ENCODE measurements at regions not wholly inside any gene's neighbourhood (a gene's known extent, or its start where the extent isn't known, plus 50 kb on each side); places are given as distances from the start of the nearest gene placed in this dataset.

GRCh38 chr2:176446718-176447414 is 177.6 kb downstream of the MTX2 start:
- no peak overlapping the region for H3K4me3 ChIP-seq (ENCODE audit: low read depth, low read length)
- TF ChIP-seq, protein P1, sequence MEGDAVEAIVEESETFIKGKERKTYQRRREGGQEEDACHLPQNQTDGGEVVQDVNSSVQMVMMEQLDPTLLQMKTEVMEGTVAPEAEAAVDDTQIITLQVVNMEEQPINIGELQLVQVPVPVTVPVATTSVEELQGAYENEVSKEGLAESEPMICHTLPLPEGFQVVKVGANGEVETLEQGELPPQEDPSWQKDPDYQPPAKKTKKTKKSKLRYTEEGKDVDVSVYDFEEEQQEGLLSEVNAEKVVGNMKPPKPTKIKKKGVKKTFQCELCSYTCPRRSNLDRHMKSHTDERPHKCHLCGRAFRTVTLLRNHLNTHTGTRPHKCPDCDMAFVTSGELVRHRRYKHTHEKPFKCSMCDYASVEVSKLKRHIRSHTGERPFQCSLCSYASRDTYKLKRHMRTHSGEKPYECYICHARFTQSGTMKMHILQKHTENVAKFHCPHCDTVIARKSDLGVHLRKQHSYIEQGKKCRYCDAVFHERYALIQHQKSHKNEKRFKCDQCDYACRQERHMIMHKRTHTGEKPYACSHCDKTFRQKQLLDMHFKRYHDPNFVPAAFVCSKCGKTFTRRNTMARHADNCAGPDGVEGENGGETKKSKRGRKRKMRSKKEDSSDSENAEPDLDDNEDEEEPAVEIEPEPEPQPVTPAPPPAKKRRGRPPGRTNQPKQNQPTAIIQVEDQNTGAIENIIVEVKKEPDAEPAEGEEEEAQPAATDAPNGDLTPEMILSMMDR (IDR thresholded peaks at IDR 0.05; ENCODE audit: borderline replicate concordance, insufficient read depth, low read depth, low read length) = no peak

GRCh38 chr2:176447616-176448015 is 178.4 kb downstream of the MTX2 start:
- TF ChIP-seq, protein P1 (IDR thresholded peaks at IDR 0.05; ENCODE audit: borderline replicate concordance, insufficient read depth, low read depth, low read length) = no peak
- no peak overlapping the region for H3K4me3 ChIP-seq (ENCODE audit: low read depth, low read length)

DNA sequence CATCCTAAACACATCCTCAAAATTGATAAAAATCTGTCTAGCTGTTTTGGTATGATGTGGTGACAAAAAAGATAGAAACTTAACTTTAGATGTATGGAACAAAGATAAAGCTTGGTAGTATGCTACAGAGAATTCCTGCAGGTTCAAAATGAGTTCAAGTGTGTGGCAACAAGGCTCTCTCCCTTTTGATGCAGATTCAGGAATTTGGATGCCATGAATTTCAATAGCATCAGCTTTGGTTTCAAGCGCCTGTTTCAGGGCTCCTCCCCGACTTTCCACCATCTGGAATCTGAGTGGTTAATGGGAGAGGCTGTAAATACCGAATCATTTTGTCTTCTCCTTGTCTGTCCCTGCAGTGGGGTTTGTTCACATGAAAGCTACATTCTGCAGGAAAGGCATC is 180.6 kb downstream of the MTX2 start:
- H3K4me3 ChIP-seq (ENCODE audit: low read depth, low read length) = no peak overlapping the region
- TF ChIP-seq, protein P1 (IDR thresholded peaks at IDR 0.05; ENCODE audit: borderline replicate concordance, insufficient read depth, low read depth, low read length) = no peak

- TF ChIP-seq, protein P1 (IDR thresholded peaks at IDR 0.05; ENCODE audit: borderline replicate concordance, insufficient read depth, low read depth, low read length) = no peak
- H3K4me3 ChIP-seq (ENCODE audit: low read depth, low read length) = no peak overlapping the region
Observed at GRCh38 chr2:176453784-176454183, 184.5 kb downstream of the MTX2 start.

GRCh38 chr2:176454893-176455815 is 185.9 kb downstream of the MTX2 start:
- no peak overlapping the region for H3K4me3 ChIP-seq (ENCODE audit: low read depth, low read length)

GRCh38 chr2:176455816-176456291 is 186.6 kb downstream of the MTX2 start:
- H3K4me3 ChIP-seq (ENCODE audit: low read depth, low read length) = no peak overlapping the region
- TF ChIP-seq, protein P1 (IDR thresholded peaks at IDR 0.05; ENCODE audit: borderline replicate concordance, insufficient read depth, low read depth, low read length) = no peak

More at GRCh38 chr2:176454893-176455815, 185.9 kb downstream of the MTX2 start:
- TF ChIP-seq, protein P1 (IDR thresholded peaks at IDR 0.05; ENCODE audit: borderline replicate concordance, insufficient read depth, low read depth, low read length) = peak; percentile 79

Data from GM12875 (cell line).